Testis (tissue), 2 donors: ENCODE measurements at regions not wholly inside any gene's neighbourhood (a gene's known extent, or its start where the extent isn't known, plus 50 kb on each side); places are given as distances from the start of the nearest gene placed in this dataset.

Experiments used
- DNase-seq: peaks from one replicate; pipeline ENCODE4 v3.0.0-alpha.2; 2019
- H3K27ac ChIP-seq, 2 donors: fragments of 200-600 bp; sonication (generic); one replicate each; pipeline ENCODE4 v1.5.1; 2019
- H3K27me3 ChIP-seq: fragments of 200-600 bp; sonication (generic); one replicate; pipeline ENCODE4 v1.5.1; 2019
- H3K36me3 ChIP-seq: fragments of 200-600 bp; sonication (generic); one replicate; pipeline ENCODE4 v1.5.1; 2017; ENCODE audit warnings: low read depth; ENCODE audit errors: missing control alignments
- H3K4me1 ChIP-seq: fragments of 200-600 bp; sonication (generic); one replicate; pipeline ENCODE4 v1.5.1; 2019
- H3K4me3 ChIP-seq, 2 donors: fragments of 200-600 bp; sonication (generic); one replicate each; pipeline ENCODE4 v1.5.1; 2017 to 2019
- H3K9me3 ChIP-seq: fragments of 200-600 bp; sonication (generic); one replicate; pipeline ENCODE4 v1.5.1; 2017
- CTCF ChIP-seq, 3 experiments: fragments of 450-650 bp in 2 of 3; fragments of 200-600 bp in 1 of 3; sonication (generic) in 1 of 3; IDR thresholded peaks; one replicate each; pipeline ENCODE4 v1.5.1; 2016 to 2019; ENCODE audit warnings: antibody characterized with exemption in 3 of 3, mild to moderate bottlenecking in 2 of 3, moderate library complexity in 1 of 3
- POLR2A ChIP-seq: fragments of 450-650 bp; IDR thresholded peaks from one replicate; pipeline ENCODE4 v1.6.1; 2017; ENCODE audit warnings: antibody characterized with exemption, mild to moderate bottlenecking, moderate library complexity
- WGBS, 2 donors: methylation state at CpG; one replicate each; pipeline ENCODE4 v1.1.5; 2018; 5-methylcytosine and 5-hydroxymethylcytosine counted together
- intact Hi-C: fragments of 100-400 bp; cut with DNase I; formaldehyde crosslinking; loops from one replicate; pipeline ENCODE4 v1.15.1; 2023; ENCODE audit warnings: low total_unique reads

- WGBS, 2 donors, result 51 to 58% methylated on average over 7 of the region's 7 CpGs
- Histone ChIP-seq H3K36me3 (no peaks in the 10 kb centered on the region), H3K9me3 (no peaks in the 10 kb centered on the region), H3K27ac (no peak overlapping the region), H3K4me1 (no peaks in the 10 kb centered on the region), H3K27me3 (no peaks in the 10 kb centered on the region), H3K4me3 (no peak overlapping the region)
- no peak for DNase-seq
- intact Hi-C loops, result no loop called here
- TF ChIP-seq POLR2A (no peak), CTCF (IDR thresholded peaks at IDR 0.05) (no peak)
Observed at GRCh38 chr12:130079279-130079678, 83.0 kb upstream of the FZD10 start.

GRCh38 chr12:130080205-130080604, 82.1 kb upstream of the FZD10 start:
- Histone ChIP-seq H3K27ac (no peak overlapping the region), H3K4me1 (no peaks in the 10 kb centered on the region), H3K9me3 (no peaks in the 10 kb centered on the region), H3K4me3 (no peak overlapping the region), H3K36me3 (no peaks in the 10 kb centered on the region), H3K27me3 (no peaks in the 10 kb centered on the region)
- intact Hi-C loops, result no loop called here
- 52 to 69% methylated on average over 6 of the region's 6 CpGs for WGBS, 2 donors
- no peak for DNase-seq
- TF ChIP-seq POLR2A, result no peak
- TF ChIP-seq CTCF (IDR thresholded peaks at IDR 0.05), result no peak

- no peak for TF ChIP-seq POLR2A
- TF ChIP-seq CTCF (IDR thresholded peaks at IDR 0.05), result no peak
- no peak overlapping the region for H3K27ac ChIP-seq
- WGBS, 2 donors, result 53 to 60% methylated on average over 13 of the region's 13 CpGs
- no peaks in the 10 kb centered on the region for H3K36me3 ChIP-seq
- no peaks in the 10 kb centered on the region for H3K9me3 ChIP-seq
- no peaks in the 10 kb centered on the region for H3K4me1 ChIP-seq
- intact Hi-C loops, result no loop called here
- H3K27me3 ChIP-seq, result no peaks in the 10 kb centered on the region
- no peak overlapping the region for H3K4me3 ChIP-seq
- DNase-seq, result no peak
Observed at GRCh38 chr12:130081117-130081805, 81.0 kb upstream of the FZD10 start.

- H3K9me3 ChIP-seq, result no peaks in the 10 kb centered on the region
- H3K4me3 ChIP-seq, result no peak overlapping the region
- H3K4me1 ChIP-seq, result no peaks in the 10 kb centered on the region
- no peaks in the 10 kb centered on the region for H3K27me3 ChIP-seq
- no peaks in the 10 kb centered on the region for H3K36me3 ChIP-seq
- H3K27ac ChIP-seq, result no peak overlapping the region
- TF ChIP-seq POLR2A, result no peak
- TF ChIP-seq CTCF (IDR thresholded peaks at IDR 0.05), result no peak
- WGBS, 2 donors, result 77 to 84% methylated on average over 6 of the region's 6 CpGs
- no peak for DNase-seq
- intact Hi-C loops, result no loop called here
Observed at GRCh38 chr12:130083002-130083401, 79.3 kb upstream of the FZD10 start.

GRCh38 chr12:130083734-130084133, 78.5 kb upstream of the FZD10 start:
- H3K4me3 ChIP-seq, result no peak overlapping the region
- DNase-seq, result no peak
- no peaks in the 10 kb centered on the region for H3K36me3 ChIP-seq
- intact Hi-C loops, result no loop called here
- TF ChIP-seq CTCF (IDR thresholded peaks at IDR 0.05) (no peak), POLR2A (no peak)
- H3K27me3 ChIP-seq, result no peaks in the 10 kb centered on the region
- no peaks in the 10 kb centered on the region for H3K9me3 ChIP-seq
- WGBS, 2 donors, result 95% methylated on average over 8 of the region's 8 CpGs
- no peak overlapping the region for H3K27ac ChIP-seq
- no peaks in the 10 kb centered on the region for H3K4me1 ChIP-seq
